Keratinocyte (primary cell): ENCODE measurements at regions not wholly inside any gene's neighbourhood (a gene's known extent, or its start where the extent isn't known, plus 50 kb on each side); places are given as distances from the start of the nearest gene placed in this dataset.
"Not testable (repeated sequence)": the region's sequence is repeated elsewhere in the genome, so short reads cannot be mapped to it uniquely, and the experiment has no call there.

Source experiments
- DNase-seq: peaks from one replicate; pipeline ENCODE4 v3.0.0-alpha.2; 2011; ENCODE audit warnings: low read depth, missing footprints, low spot score
- FAIRE-seq: peaks from 2 replicates; lab custom pipeline; 2011; peaks lifted over from hg19 to GRCh38; lab: Jason Lieb, UNC
- H2AFZ ChIP-seq: 2 replicates; pipeline ENCODE4 v1.6.0; 2012; ENCODE audit warnings: low read length, control low read depth, inconsistent platforms; ENCODE audit not compliant: control insufficient read depth
- H3K27ac ChIP-seq: 2 replicates; pipeline ENCODE4 v1.5.1; 2011; ENCODE audit warnings: low read length; ENCODE audit not compliant: control insufficient read depth, insufficient read depth
- H3K27me3 ChIP-seq: 3 replicates; pipeline ENCODE4 v1.6.0; 2011; ENCODE audit warnings: low read length; ENCODE audit not compliant: control insufficient read depth, insufficient read depth; ENCODE audit errors: extremely low read depth
- H3K36me3 ChIP-seq, 2 experiments: 2 replicates in 1 of 2; 3 replicates in 1 of 2; pipeline ENCODE4 v1.5.1; 2011; ENCODE audit warnings: low read length in 2 of 2, mild to moderate bottlenecking in 1 of 2; ENCODE audit not compliant: control insufficient read depth in 2 of 2, insufficient read depth in 2 of 2; ENCODE audit errors: extremely low read depth in 1 of 2
- H3K4me1 ChIP-seq: 3 replicates; pipeline ENCODE4 v1.5.1; 2011; ENCODE audit warnings: low read length; ENCODE audit not compliant: control insufficient read depth, insufficient read depth; ENCODE audit errors: extremely low read depth
- H3K4me2 ChIP-seq: 3 replicates; pipeline ENCODE4 v1.6.0; 2011; ENCODE audit warnings: low read depth, low read length; ENCODE audit not compliant: control insufficient read depth, insufficient read depth; ENCODE audit errors: extremely low read depth
- H3K4me3 ChIP-seq, 3 experiments: fragments of 200-600 bp in 1 of 3; sonication (generic) in 1 of 3; 2 replicates in 2 of 3; 3 replicates in 1 of 3; pipeline ENCODE4 v1.5.1; 2011 to 2016; ENCODE audit warnings: low read length in 3 of 3, mild to moderate bottlenecking in 3 of 3, control low read depth in 2 of 3, inconsistent platforms in 1 of 3, low read depth in 1 of 3, mixed read lengths in 1 of 3, mixed run types in 1 of 3, moderate library complexity in 1 of 3; ENCODE audit not compliant: control insufficient read depth in 2 of 3, insufficient read depth in 2 of 3; ENCODE audit errors: extremely low read depth in 1 of 3
- H3K79me2 ChIP-seq: 2 replicates; pipeline ENCODE4 v1.6.0; 2012; ENCODE audit warnings: low read length; ENCODE audit not compliant: control insufficient read depth, insufficient read depth
- H3K9ac ChIP-seq: 3 replicates; pipeline ENCODE4 v1.6.0; 2011; ENCODE audit warnings: low read length; ENCODE audit not compliant: control insufficient read depth, insufficient read depth; ENCODE audit errors: extremely low read depth
- H3K9me1 ChIP-seq: 3 replicates; pipeline ENCODE4 v1.6.0; 2011; ENCODE audit warnings: low read length; ENCODE audit not compliant: control insufficient read depth, insufficient read depth; ENCODE audit errors: extremely low read depth
- H3K9me3 ChIP-seq: 2 replicates; pipeline ENCODE4 v1.5.1; 2012; ENCODE audit warnings: low read depth, low read length; ENCODE audit not compliant: control insufficient read depth
- H4K20me1 ChIP-seq: 3 replicates; pipeline ENCODE4 v1.6.0; 2011; ENCODE audit warnings: low read length; ENCODE audit not compliant: control insufficient read depth, insufficient read depth; ENCODE audit errors: extremely low read depth
- CTCF ChIP-seq, 3 experiments: IDR thresholded peaks in 1 of 3; conservative IDR thresholded peaks in 1 of 3; optimal IDR thresholded peaks in 1 of 3; 2 replicates in 2 of 3; 3 replicates in 1 of 3; pipeline versions ENCODE3 to v1.5.1; 2011; ENCODE audit warnings: low read length in 3 of 3, mild to moderate bottlenecking in 3 of 3, moderate library complexity in 2 of 3, control low read depth in 1 of 3, inconsistent platforms in 1 of 3; ENCODE audit not compliant: insufficient read depth in 2 of 3; ENCODE audit errors: extremely low read depth in 1 of 3
- EZH2 ChIP-seq: IDR thresholded peaks from one replicate; pipeline ENCODE4 v1.6.1; 2012; ENCODE audit warnings: inconsistent platforms, mild to moderate bottlenecking, low read length, moderate library complexity
- dilution Hi-C: fragments of 300-500 bp; cut with MboI; formaldehyde crosslinking; loops from one replicate; pipeline ENCODE4 v1.7.0; 2020; ENCODE audit warnings: low sequenced_read_pairs; ENCODE audit not compliant: extremely low pct_ligation_motif_present

- Histone ChIP-seq H3K9ac (no peak overlapping the region), H3K27me3 (no peaks in the 10 kb centered on the region)
Observed at GRCh38 chr17:13843862-13844635, 225.3 kb upstream of the COX10 start.

GRCh38 chr17:13851889-13852288 is 217.4 kb upstream of the COX10 start:
- Histone ChIP-seq H3K4me3 (no peak overlapping the region), H3K79me2 (no peaks in the 10 kb centered on the region), H3K9me1 (no peaks in the 10 kb centered on the region), H3K36me3 (no peaks in the 10 kb centered on the region), H3K9ac (no peak overlapping the region), H3K27me3 (no peaks in the 10 kb centered on the region), H4K20me1 (no peaks in the 10 kb centered on the region), H3K27ac (no peak overlapping the region), H3K9me3 (no peaks in the 10 kb centered on the region), H3K4me1 (no peaks in the 10 kb centered on the region), H2AFZ (no peak overlapping the region), H3K4me2 (no peak overlapping the region)
- FAIRE-seq (no peak), DNase-seq (no peak)
- TF ChIP-seq EZH2 = no peak
- TF ChIP-seq CTCF (optimal IDR thresholded peaks at IDR 0.05 in 1 of 3, IDR thresholded peaks at IDR 0.05 in 1 of 3, conservative IDR thresholded peaks at IDR 0.05 in 1 of 3; ENCODE audit: extremely low read depth in 1 of 3, insufficient read depth in 2 of 3, low read length in 3 of 3) = no peak
- dilution Hi-C loops = no loop called here

More at GRCh38 chr17:13843862-13844635, 225.3 kb upstream of the COX10 start:
- Histone ChIP-seq H3K4me1 (no peaks in the 10 kb centered on the region), H3K79me2 (no peaks in the 10 kb centered on the region), H3K4me2 (no peak overlapping the region), H4K20me1 (no peaks in the 10 kb centered on the region), H3K9me1 (no peaks in the 10 kb centered on the region), H3K36me3 (no peaks in the 10 kb centered on the region), H3K27ac (no peak overlapping the region), H2AFZ (no peak overlapping the region), H3K4me3 (no peak overlapping the region), H3K9me3 (no peaks in the 10 kb centered on the region)
- FAIRE-seq = no peak
- DNase-seq = no peak
- TF ChIP-seq EZH2 = no peak
- no peak for TF ChIP-seq CTCF (optimal IDR thresholded peaks at IDR 0.05 in 1 of 3, IDR thresholded peaks at IDR 0.05 in 1 of 3, conservative IDR thresholded peaks at IDR 0.05 in 1 of 3; ENCODE audit: extremely low read depth in 1 of 3, insufficient read depth in 2 of 3, low read length in 3 of 3)
- dilution Hi-C loops = no loop called here

GRCh38 chr17:13855730-13856129 is 213.6 kb upstream of the COX10 start:
- H3K79me2 ChIP-seq, H4K20me1 ChIP-seq, DNase-seq, FAIRE-seq, H2AFZ ChIP-seq, H3K36me3 ChIP-seq, H3K9me3 ChIP-seq, H3K9me1 ChIP-seq, H3K4me3 ChIP-seq, H3K27me3 ChIP-seq, H3K27ac ChIP-seq, dilution Hi-C loops, H3K9ac ChIP-seq, H3K4me1 ChIP-seq, H3K4me2 ChIP-seq: not testable (repeated sequence)
